K562 (cell line): ENCODE measurements at regions not wholly inside any gene's neighbourhood (a gene's known extent, or its start where the extent isn't known, plus 50 kb on each side); places are given as distances from the start of the nearest gene placed in this dataset.
A peak's percentile ranks its signal among the peaks of the same experiment; 100 is the strongest.

Experiments used
- ATAC-seq: fragments of 200-7000 bp; cut with Tn5 transposase; 3 replicates; pipeline ENCODE4 v1.9.1; 2020; ENCODE audit warnings: moderate library complexity
- BruUV-seq: library from RNA; stranded (reverse); fragments of 400-500 nt; replicated peaks from 2 replicates; lab custom pipeline; 2021; lab: Mats Ljungman, UMichigan
- CTCF ChIA-PET: fragments of 300-600 bp; formaldehyde crosslinking; extraction: SDS; loops from one replicate; lab custom pipeline; 2021; ENCODE audit warnings: low intra/inter-chr PET ratio; lab: Yijun Ruan, JAX
- POLR2A ChIA-PET: fragments of 300-600, 350-650 bp; sonication (Branson Sonifier 250); formaldehyde crosslinking; extraction: SDS; loops from one replicate; lab custom pipeline; 2021; ENCODE audit warnings: antibody characterized with exemption, inconsistent platforms; lab: Yijun Ruan, JAX
- DNase-seq, 4 experiments: peaks; one replicate each; pipeline versions ENCODE4 v3.0.0 to v3.0.0-alpha.2; 2011 to 2018; ENCODE audit warnings: low spot score in 3 of 4, mixed read lengths in 3 of 4; ENCODE audit errors: extremely low read depth in 1 of 4
- FAIRE-seq: peaks from 2 replicates; lab custom pipeline; 2011; peaks lifted over from hg19 to GRCh38; lab: Jason Lieb, UNC
- H2AFZ ChIP-seq: 2 replicates; pipeline ENCODE4 v1.6.0; 2011; ENCODE audit warnings: low read depth, low read length, control low read depth, inconsistent platforms
- H3K27ac ChIP-seq: fragments of 200-600 bp; 3 replicates; pipeline ENCODE4 v1.8.0; 2011; ENCODE audit warnings: low read depth, mild to moderate bottlenecking, control low read depth, inconsistent platforms, low read length, moderate library complexity, mixed read lengths; ENCODE audit errors: extremely low read depth
- H3K27me3 ChIP-seq, 2 experiments: fragments of 300-600 bp in 1 of 2; 2 replicates in 1 of 2; 3 replicates in 1 of 2; pipeline versions ENCODE4 v1.6.0 to v1.8.0; 2011; ENCODE audit warnings: inconsistent platforms in 2 of 2, low read length in 2 of 2, mild to moderate bottlenecking in 1 of 2, mixed read lengths in 1 of 2, moderate library complexity in 1 of 2; ENCODE audit not compliant: control insufficient read depth in 2 of 2, insufficient read depth in 2 of 2
- H3K36me3 ChIP-seq: fragments of 300-600 bp; 3 replicates; pipeline ENCODE4 v1.8.0; 2011; ENCODE audit warnings: mild to moderate bottlenecking, low read length, inconsistent platforms; ENCODE audit not compliant: control insufficient read depth, insufficient read depth
- H3K4me1 ChIP-seq, 2 experiments: fragments of 200-600 bp in 1 of 2; replicated peaks in 1 of 2; 2 replicates in 1 of 2; 3 replicates in 1 of 2; pipeline versions ENCODE4 v1.5.1 to v1.8.0; 2011; ENCODE audit warnings: inconsistent platforms in 2 of 2, low read length in 2 of 2, mild to moderate bottlenecking in 1 of 2, mixed read lengths in 1 of 2, moderate library complexity in 1 of 2; ENCODE audit not compliant: control insufficient read depth in 2 of 2, insufficient read depth in 2 of 2
- H3K4me2 ChIP-seq: 2 replicates; pipeline ENCODE4 v1.6.1; 2011; ENCODE audit warnings: low read length, control low read depth, inconsistent platforms, mixed read lengths; ENCODE audit not compliant: insufficient read depth
- H3K4me3 ChIP-seq: fragments of 200-600 bp; sonication (generic), shearing (Covaris generic); 2 replicates; pipeline ENCODE4 v1.5.1; 2016; ENCODE audit warnings: control low read depth, inconsistent platforms
- H3K79me2 ChIP-seq: fragments of 200-600 bp; 3 replicates; pipeline ENCODE4 v1.8.0; 2011; ENCODE audit warnings: low read length, inconsistent platforms; ENCODE audit not compliant: control insufficient read depth, insufficient read depth
- H3K9ac ChIP-seq, 2 experiments: 2 replicates each; pipeline versions ENCODE4 v1.6.0 to v1.6.1; 2011; ENCODE audit warnings: low read depth in 2 of 2, low read length in 2 of 2, control low read depth in 1 of 2, inconsistent platforms in 1 of 2, mild to moderate bottlenecking in 1 of 2, mixed read lengths in 1 of 2; ENCODE audit not compliant: insufficient read depth in 1 of 2
- H3K9me1 ChIP-seq: one replicate; pipeline ENCODE4 v1.6.0; 2011; ENCODE audit warnings: inconsistent platforms, mild to moderate bottlenecking, low read length, moderate library complexity; ENCODE audit not compliant: control insufficient read depth, insufficient read depth
- H3K9me3 ChIP-seq: replicated peaks from 2 replicates; pipeline ENCODE4 v1.5.1; 2011; ENCODE audit warnings: low read depth, low read length, inconsistent platforms; ENCODE audit not compliant: control insufficient read depth, insufficient read depth
- H4K20me1 ChIP-seq: replicated peaks from 2 replicates; pipeline ENCODE4 v1.6.1; 2011; ENCODE audit warnings: low read length, inconsistent platforms, mixed read lengths; ENCODE audit not compliant: control insufficient read depth, insufficient read depth
- ATF2 ChIP-seq: sonication (generic); formaldehyde crosslinking; IDR thresholded peaks from 2 replicates; pipeline ENCODE4 v1.8.1; 2022; ENCODE audit warnings: missing genetic modification reagents
- FOXK2 ChIP-seq, 2 experiments: fragments of 450-650 bp; IDR thresholded peaks in 1 of 2; conservative IDR thresholded peaks in 1 of 2; 2 replicates each; pipeline ENCODE4 v1.6.1; 2016; ENCODE audit warnings: low read depth in 2 of 2, mild to moderate bottlenecking in 1 of 2
- HOMEZ ChIP-seq: fragments of 250-450 bp; sonication (Bioruptor Pico); IDR thresholded peaks from 2 replicates; pipeline ENCODE4 v1.4.0; 2020; ENCODE audit warnings: mild to moderate bottlenecking, moderate library complexity
- KAT8 ChIP-seq: fragments of 450-650 bp; IDR thresholded peaks from 2 replicates; pipeline ENCODE4 v1.6.1; 2016; ENCODE audit warnings: low read depth, mild to moderate bottlenecking
- OTX1 ChIP-seq: fragments of 450-650 bp; formaldehyde crosslinking; IDR thresholded peaks from 2 replicates; pipeline ENCODE4 v1.4.0; 2022; ENCODE audit warnings: mild to moderate bottlenecking
- RAD51 ChIP-seq: fragments of 450-650 bp; IDR thresholded peaks from 2 replicates; pipeline ENCODE4 v1.7.1; 2016; ENCODE audit warnings: low read depth, mild to moderate bottlenecking, borderline replicate concordance
- TEAD1 ChIP-seq, 2 experiments: fragments of 450-650 bp in 1 of 2; sonication (generic) in 1 of 2; formaldehyde crosslinking; IDR thresholded peaks; 2 replicates each; pipeline versions ENCODE4 v1.4.0 to v1.8.0; 2020 to 2022; ENCODE audit warnings: mild to moderate bottlenecking in 2 of 2, missing genetic modification reagents in 1 of 2
- TOE1 ChIP-seq, 2 experiments: fragments of 450-650 bp in 1 of 2; sonication (generic) in 1 of 2; formaldehyde crosslinking in 1 of 2; IDR thresholded peaks; 2 replicates each; pipeline versions ENCODE4 v1.7.1 to v1.8.0; 2016 to 2022; ENCODE audit warnings: borderline replicate concordance in 2 of 2, mild to moderate bottlenecking in 2 of 2, antibody characterized with exemption in 1 of 2, inconsistent platforms in 1 of 2, low read depth in 1 of 2, missing genetic modification reagents in 1 of 2, moderate library complexity in 1 of 2
- USF1 ChIP-seq: sonication (generic); formaldehyde crosslinking; IDR thresholded peaks from 2 replicates; pipeline ENCODE4 v1.9.0; 2022; ENCODE audit warnings: mild to moderate bottlenecking, missing genetic modification reagents
- ZNF707 ChIP-seq: fragments of 250-450 bp; sonication (Bioruptor Pico); conservative IDR thresholded peaks from 2 replicates; pipeline ENCODE4 v1.8.0; 2022; ENCODE audit warnings: inconsistent platforms, mild to moderate bottlenecking, moderate library complexity
- WGBS: fragments of 100-300 bp; shearing (Covaris generic); methylation state at CpG from one replicate; pipeline ENCODE4 v1.1.6; 2016; ENCODE audit warnings: low coverage, mixed read lengths; ENCODE audit not compliant: insufficient coverage; ENCODE audit errors: missing lambda C conversion rate; 5-methylcytosine and 5-hydroxymethylcytosine counted together
- in situ Hi-C: fragments of 300-500 bp; cut with MboI; formaldehyde crosslinking; loops from 4 replicates; pipeline ENCODE4 v1.15.0; 2018; ENCODE audit warnings: inconsistent platforms, mixed read lengths
- intact Hi-C: fragments of 100-400 bp; cut with micrococcal nuclease; formaldehyde crosslinking; loops from 2 replicates; pipeline ENCODE4 v1.14.2; 2022

GRCh38 chr6:167649476-167649875 lies 177.2 kb upstream of the AFDN start:
- no TSS peak for BruUV-seq
- Histone ChIP-seq H3K79me2 (no peaks in the 10 kb centered on the region), H3K27me3 (peaks cover 25 to 45% of the 10 kb centered on the region in 2 experiments), H3K9me3 (peaks cover 7% of the 10 kb centered on the region; the same call in 1 of the 2 replicates), H3K36me3 (no peaks in the 10 kb centered on the region), H3K4me3 (no peak overlapping the region), H2AFZ (no peak overlapping the region), H3K4me2 (no peak overlapping the region), H3K9me1 (no peaks in the 10 kb centered on the region), H3K27ac (no peak overlapping the region), H4K20me1 (no peaks in the 10 kb centered on the region), H3K4me1 (peaks cover 0 to 12% of the 10 kb centered on the region in 2 experiments; a peak in 3 of 5 replicates), H3K9ac (no peak overlapping the region)
- ChIA-PET POLR2A (no interaction called here), CTCF (no interaction called here)
- intact Hi-C loops (no loop called here), in situ Hi-C loops (no loop called here)
- FAIRE-seq, result no peak
- ATAC-seq, result peak; percentile 64
- WGBS, result 0% methylated on average over 8 of the region's 8 CpGs
- DNase-seq, result peak in 2 of 4 experiments; percentile 26 to 38
- no peak for TF ChIP-seq TEAD1 (CRISPR knock-in tag; IDR thresholded peaks at IDR 0.05)
- TF ChIP-seq OTX1 (CRISPR knock-in tag), result no peak
- no peak for TF ChIP-seq HOMEZ
- TF ChIP-seq KAT8, result no peak
- TF ChIP-seq USF1 (CRISPR knock-in tag), result peak; percentile 69
- peak; percentile 65; the same call in 1 of the 2 replicates for TF ChIP-seq RAD51
- TF ChIP-seq ATF2 (CRISPR knock-in tag), result no peak
- no peak for TF ChIP-seq FOXK2 (conservative IDR thresholded peaks at IDR 0.05 in 1 of 2, IDR thresholded peaks at IDR 0.05 in 1 of 2; ENCODE audit: low read depth in 2 of 2)
- TF ChIP-seq TOE1 (IDR thresholded peaks at IDR 0.05; ENCODE audit: borderline replicate concordance), result peak; percentile 61; the same call in 1 of the 2 replicates
- no peak for TF ChIP-seq TOE1 (CRISPR knock-in tag; IDR thresholded peaks at IDR 0.05; ENCODE audit: borderline replicate concordance, low read depth)
- TF ChIP-seq ZNF707, result no peak
